Gastrocnemius medialis (tissue), 4 donors: ENCODE measurements at regions not wholly inside any gene's neighbourhood (a gene's known extent, or its start where the extent isn't known, plus 50 kb on each side); places are given as distances from the start of the nearest gene placed in this dataset.

ENCODE experiments used
- ATAC-seq, 2 donors: fragments of 150-250 bp; one replicate each; pipeline ENCODE4 v1.9.1; 2016
- DNase-seq, 2 donors: peaks; one replicate each; pipeline ENCODE4 v3.0.0-alpha.2; 2019
- H3K27ac ChIP-seq, 4 donors: fragments of 200-600 bp; sonication (generic); 1 replicate in 1 of 4; 2 replicates in 3 of 4; pipeline ENCODE4 v1.5.1; 2016 to 2018; ENCODE audit warnings: mild to moderate bottlenecking in 2 of 4, moderate library complexity in 1 of 4
- H3K27me3 ChIP-seq, 3 donors: fragments of 200-600 bp; sonication (generic) in 2 of 3; 1 replicate in 1 of 3; 2 replicates in 2 of 3; pipeline versions ENCODE4 v1.5.1 to v1.6.0; 2016 to 2019; ENCODE audit warnings: mild to moderate bottlenecking in 1 of 3, moderate library complexity in 1 of 3
- H3K36me3 ChIP-seq, 2 donors: fragments of 200-600 bp; sonication (generic) in 1 of 2; one replicate each; pipeline ENCODE4 v1.5.1; 2017 to 2018
- H3K4me1 ChIP-seq, 2 donors: fragments of 200-600 bp; sonication (generic) in 1 of 2; one replicate each; pipeline ENCODE4 v1.5.1; 2016 to 2017; ENCODE audit warnings: mild to moderate bottlenecking in 2 of 2
- H3K4me3 ChIP-seq, 4 donors: fragments of 200-600 bp; sonication (generic) in 3 of 4; 1 replicate in 1 of 4; 2 replicates in 3 of 4; pipeline ENCODE4 v1.5.1; 2016 to 2019; ENCODE audit warnings: mild to moderate bottlenecking in 2 of 4
- H3K9me3 ChIP-seq, 3 donors: fragments of 200-600 bp; sonication (generic) in 2 of 3; 1 replicate in 1 of 3; 2 replicates in 2 of 3; pipeline ENCODE4 v1.5.1; 2016 to 2019
- POLR2A ChIP-seq, 2 donors: fragments of 450-650 bp; IDR thresholded peaks; one replicate each; pipeline ENCODE4 v1.6.1; 2017; ENCODE audit warnings: antibody characterized with exemption in 2 of 2, mild to moderate bottlenecking in 2 of 2, moderate library complexity in 2 of 2
- in situ Hi-C, 4 donors: fragments of 200-750 bp; cut with MboI; loops; one replicate each; pipeline versions ENCODE4 v1.15.0 to v1.8.0; 2017; ENCODE audit warnings: low sequenced_read_pairs in 4 of 4
- intact Hi-C: fragments of 100-400 bp; cut with DNase I; formaldehyde crosslinking; loops from one replicate; pipeline ENCODE4 v1.15.1; 2023; ENCODE audit warnings: low total_unique reads
- TF ChIP-seq, protein P1 (sequence below), 5 experiments: fragments of 450-650 bp in 3 of 5; fragments of 200-600 bp in 2 of 5; sonication (generic) in 2 of 5; IDR thresholded peaks in 4 of 5; conservative IDR thresholded peaks in 1 of 5; 1 replicate in 4 of 5; 2 replicates in 1 of 5; pipeline ENCODE4 v1.5.1; 2016 to 2019; ENCODE audit warnings: antibody characterized with exemption in 5 of 5, mild to moderate bottlenecking in 3 of 5, moderate library complexity in 3 of 5

DNA sequence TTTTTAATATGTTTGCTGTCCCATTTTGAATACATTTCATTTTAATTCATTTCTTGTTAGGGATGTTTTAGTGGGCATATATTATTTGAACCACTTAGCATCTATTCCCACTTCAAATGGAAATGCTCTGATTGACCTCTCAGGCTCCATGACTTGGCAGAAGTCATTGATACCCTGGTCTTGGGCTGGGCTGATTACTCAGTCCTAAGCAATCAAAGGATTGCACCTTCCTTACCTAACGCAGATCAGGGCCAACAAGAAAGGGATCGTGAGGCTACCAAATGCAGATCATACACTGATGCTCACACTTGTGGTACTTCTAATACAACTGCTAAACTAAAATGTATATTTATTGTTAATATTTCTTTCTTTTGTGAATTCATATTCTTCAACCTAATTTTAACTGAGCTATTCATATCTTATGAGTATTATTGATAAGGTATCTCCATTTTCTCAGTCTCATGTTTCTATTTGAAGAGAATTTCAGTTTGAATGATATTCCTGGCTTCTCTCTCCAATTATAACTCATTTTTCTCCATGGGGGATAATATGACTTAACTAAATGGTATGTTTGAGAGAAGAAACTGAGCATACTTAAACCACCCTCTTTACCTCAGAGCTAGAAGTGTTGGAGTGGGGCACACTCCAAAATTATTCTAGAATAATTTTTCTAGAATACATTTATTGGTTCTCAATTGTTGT lies 615.5 kb upstream of the ADAMTS5 start:
- in situ Hi-C loops (no loop called here), intact Hi-C loops (no loop called here)
- Histone ChIP-seq H3K9me3 (no peaks in the 10 kb centered on the region), H3K27ac (no peak overlapping the region), H3K4me3 (no peak overlapping the region), H3K36me3 (no peaks in the 10 kb centered on the region), H3K4me1 (peaks cover 4 to 9% of the 10 kb centered on the region in 2 donors), H3K27me3 (no peaks in the 10 kb centered on the region)
- DNase-seq: no peak
- TF ChIP-seq, protein P1, sequence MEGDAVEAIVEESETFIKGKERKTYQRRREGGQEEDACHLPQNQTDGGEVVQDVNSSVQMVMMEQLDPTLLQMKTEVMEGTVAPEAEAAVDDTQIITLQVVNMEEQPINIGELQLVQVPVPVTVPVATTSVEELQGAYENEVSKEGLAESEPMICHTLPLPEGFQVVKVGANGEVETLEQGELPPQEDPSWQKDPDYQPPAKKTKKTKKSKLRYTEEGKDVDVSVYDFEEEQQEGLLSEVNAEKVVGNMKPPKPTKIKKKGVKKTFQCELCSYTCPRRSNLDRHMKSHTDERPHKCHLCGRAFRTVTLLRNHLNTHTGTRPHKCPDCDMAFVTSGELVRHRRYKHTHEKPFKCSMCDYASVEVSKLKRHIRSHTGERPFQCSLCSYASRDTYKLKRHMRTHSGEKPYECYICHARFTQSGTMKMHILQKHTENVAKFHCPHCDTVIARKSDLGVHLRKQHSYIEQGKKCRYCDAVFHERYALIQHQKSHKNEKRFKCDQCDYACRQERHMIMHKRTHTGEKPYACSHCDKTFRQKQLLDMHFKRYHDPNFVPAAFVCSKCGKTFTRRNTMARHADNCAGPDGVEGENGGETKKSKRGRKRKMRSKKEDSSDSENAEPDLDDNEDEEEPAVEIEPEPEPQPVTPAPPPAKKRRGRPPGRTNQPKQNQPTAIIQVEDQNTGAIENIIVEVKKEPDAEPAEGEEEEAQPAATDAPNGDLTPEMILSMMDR (IDR thresholded peaks at IDR 0.05 in 4 of 5, conservative IDR thresholded peaks at IDR 0.05 in 1 of 5): no peak
- TF ChIP-seq POLR2A (IDR thresholded peaks at IDR 0.05): no peak
- ATAC-seq: no peak

DNA sequence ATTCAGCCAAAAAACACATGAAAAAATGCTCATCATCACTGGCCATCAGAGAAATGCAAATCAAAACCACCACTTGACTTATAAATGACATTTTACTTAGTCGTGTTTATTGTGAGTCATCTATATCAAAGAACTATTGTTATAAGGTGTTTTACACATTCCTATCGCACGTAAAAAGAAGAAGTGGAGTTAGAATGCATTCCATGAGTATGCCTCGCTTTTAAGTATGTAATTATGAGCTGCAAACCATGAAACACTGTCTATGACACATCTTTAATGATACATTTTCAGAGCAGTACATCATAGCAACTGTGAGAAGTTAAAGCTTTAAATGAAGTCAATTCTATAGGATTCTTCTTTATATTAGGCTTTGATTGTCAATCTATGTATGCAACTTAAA lies 614.3 kb upstream of the ADAMTS5 start:
- ATAC-seq: no peak
- H3K27ac ChIP-seq: no peak overlapping the region
- DNase-seq: no peak
- in situ Hi-C loops: no loop called here
- TF ChIP-seq, protein P1 (IDR thresholded peaks at IDR 0.05 in 4 of 5, conservative IDR thresholded peaks at IDR 0.05 in 1 of 5): no peak
- no peak for TF ChIP-seq POLR2A (IDR thresholded peaks at IDR 0.05)
- H3K4me1 ChIP-seq: peaks cover 0 to 9% of the 10 kb centered on the region in 2 donors
- H3K27me3 ChIP-seq: no peaks in the 10 kb centered on the region
- intact Hi-C loops: no loop called here
- no peaks in the 10 kb centered on the region for H3K36me3 ChIP-seq
- no peaks in the 10 kb centered on the region for H3K9me3 ChIP-seq
- no peak overlapping the region for H3K4me3 ChIP-seq

DNA sequence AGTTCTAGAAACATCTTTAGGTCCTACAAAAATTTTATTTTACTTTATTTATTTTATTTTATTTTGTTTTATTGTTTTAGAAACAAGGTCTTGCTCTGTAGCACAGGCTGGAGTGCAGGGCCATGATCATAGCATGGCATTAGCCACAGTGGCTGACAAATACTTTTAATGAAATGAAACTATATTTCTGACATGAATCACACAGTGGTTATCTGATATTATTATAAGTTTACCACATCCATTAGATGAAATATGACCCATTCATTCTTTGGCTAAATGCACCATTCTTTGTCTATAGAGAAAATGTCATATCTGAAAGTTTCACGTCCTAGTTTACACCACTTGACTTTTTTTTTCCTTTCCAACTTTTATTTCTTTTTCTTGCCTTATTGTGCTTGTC lies 613.4 kb upstream of the ADAMTS5 start:
- H3K27me3 ChIP-seq: no peaks in the 10 kb centered on the region
- intact Hi-C loops: no loop called here
- no peaks in the 10 kb centered on the region for H3K36me3 ChIP-seq
- no peak for ATAC-seq
- H3K4me3 ChIP-seq: no peak overlapping the region
- TF ChIP-seq, protein P1 (IDR thresholded peaks at IDR 0.05 in 4 of 5, conservative IDR thresholded peaks at IDR 0.05 in 1 of 5): no peak
- H3K27ac ChIP-seq: no peak overlapping the region
- H3K9me3 ChIP-seq: no peaks in the 10 kb centered on the region
- H3K4me1 ChIP-seq: peaks cover 0 to 9% of the 10 kb centered on the region in 2 donors
- in situ Hi-C loops: no loop called here
- DNase-seq: no peak

DNA sequence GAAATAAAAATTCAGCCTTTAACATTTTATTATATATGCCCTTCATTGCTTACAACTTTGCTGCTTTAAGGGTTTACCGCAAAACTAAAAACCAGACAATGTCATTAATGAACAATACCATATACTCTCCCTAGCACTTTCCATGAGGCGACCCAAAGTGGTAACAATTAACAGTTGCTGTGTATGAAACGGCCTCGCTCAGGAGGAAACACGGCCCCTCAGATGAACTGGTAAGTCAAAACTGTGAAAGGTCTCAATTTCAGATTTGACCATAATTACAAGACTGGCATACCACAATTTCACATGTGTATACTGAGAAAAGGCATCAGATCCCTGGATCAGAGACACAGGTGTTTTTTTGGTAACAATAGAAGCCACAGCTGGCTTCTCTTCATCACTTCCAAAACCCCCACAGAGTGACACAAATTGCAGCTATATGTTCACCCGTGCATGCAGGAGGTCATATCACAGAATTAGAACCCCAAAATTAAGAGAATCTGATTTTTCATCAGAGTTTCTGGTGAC lies 611.9 kb upstream of the ADAMTS5 start:
- DNase-seq (no peak), ATAC-seq (no peak)
- no peaks in the 10 kb centered on the region for H3K36me3 ChIP-seq
- TF ChIP-seq POLR2A (IDR thresholded peaks at IDR 0.05): no peak
- TF ChIP-seq, protein P1 (IDR thresholded peaks at IDR 0.05 in 4 of 5, conservative IDR thresholded peaks at IDR 0.05 in 1 of 5): no peak
- peaks cover 0 to 7% of the 10 kb centered on the region in 2 donors for H3K4me1 ChIP-seq
- no peaks in the 10 kb centered on the region for H3K27me3 ChIP-seq
- no peak overlapping the region for H3K4me3 ChIP-seq
- no peak overlapping the region for H3K27ac ChIP-seq
- in situ Hi-C loops: no loop called here
- H3K9me3 ChIP-seq: no peaks in the 10 kb centered on the region
- intact Hi-C loops: no loop called here
